Ishikawa (cell line): ENCODE measurements at regions not wholly inside any gene's neighbourhood (a gene's known extent, or its start where the extent isn't known, plus 50 kb on each side); places are given as distances from the start of the nearest gene placed in this dataset.

Experiments
- CEBPB ChIP-seq: IDR thresholded peaks from 2 replicates; pipeline ENCODE4 v1.6.1; 2012
- TCF12 ChIP-seq: IDR thresholded peaks from 2 replicates; pipeline ENCODE4 v1.6.1; 2012; ENCODE audit warnings: low read depth
- TF ChIP-seq, protein P1 (sequence below): IDR thresholded peaks from 2 replicates; pipeline ENCODE4 v1.6.1; 2012; ENCODE audit warnings: low read depth, mild to moderate bottlenecking

DNA sequence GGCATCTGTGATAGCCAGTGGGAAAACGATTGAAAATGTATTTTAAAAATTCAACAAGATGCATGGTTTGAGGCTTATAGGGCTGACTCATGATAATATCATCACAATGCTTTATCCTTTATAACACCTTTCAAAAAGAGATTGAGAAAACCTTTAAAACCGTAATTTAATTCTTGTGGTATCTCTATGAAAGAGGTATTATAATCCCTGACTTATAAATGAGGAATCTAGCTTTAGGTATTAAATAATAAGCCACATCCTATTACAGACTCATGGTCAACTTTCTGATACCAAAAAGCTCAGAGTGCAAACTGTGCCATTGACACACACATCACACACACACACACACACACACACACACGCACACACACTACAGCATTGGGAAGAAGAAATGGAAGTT lies 134.6 kb upstream of the RAB12 start:
- TF ChIP-seq, protein P1, sequence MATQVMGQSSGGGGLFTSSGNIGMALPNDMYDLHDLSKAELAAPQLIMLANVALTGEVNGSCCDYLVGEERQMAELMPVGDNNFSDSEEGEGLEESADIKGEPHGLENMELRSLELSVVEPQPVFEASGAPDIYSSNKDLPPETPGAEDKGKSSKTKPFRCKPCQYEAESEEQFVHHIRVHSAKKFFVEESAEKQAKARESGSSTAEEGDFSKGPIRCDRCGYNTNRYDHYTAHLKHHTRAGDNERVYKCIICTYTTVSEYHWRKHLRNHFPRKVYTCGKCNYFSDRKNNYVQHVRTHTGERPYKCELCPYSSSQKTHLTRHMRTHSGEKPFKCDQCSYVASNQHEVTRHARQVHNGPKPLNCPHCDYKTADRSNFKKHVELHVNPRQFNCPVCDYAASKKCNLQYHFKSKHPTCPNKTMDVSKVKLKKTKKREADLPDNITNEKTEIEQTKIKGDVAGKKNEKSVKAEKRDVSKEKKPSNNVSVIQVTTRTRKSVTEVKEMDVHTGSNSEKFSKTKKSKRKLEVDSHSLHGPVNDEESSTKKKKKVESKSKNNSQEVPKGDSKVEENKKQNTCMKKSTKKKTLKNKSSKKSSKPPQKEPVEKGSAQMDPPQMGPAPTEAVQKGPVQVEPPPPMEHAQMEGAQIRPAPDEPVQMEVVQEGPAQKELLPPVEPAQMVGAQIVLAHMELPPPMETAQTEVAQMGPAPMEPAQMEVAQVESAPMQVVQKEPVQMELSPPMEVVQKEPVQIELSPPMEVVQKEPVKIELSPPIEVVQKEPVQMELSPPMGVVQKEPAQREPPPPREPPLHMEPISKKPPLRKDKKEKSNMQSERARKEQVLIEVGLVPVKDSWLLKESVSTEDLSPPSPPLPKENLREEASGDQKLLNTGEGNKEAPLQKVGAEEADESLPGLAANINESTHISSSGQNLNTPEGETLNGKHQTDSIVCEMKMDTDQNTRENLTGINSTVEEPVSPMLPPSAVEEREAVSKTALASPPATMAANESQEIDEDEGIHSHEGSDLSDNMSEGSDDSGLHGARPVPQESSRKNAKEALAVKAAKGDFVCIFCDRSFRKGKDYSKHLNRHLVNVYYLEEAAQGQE = no peak
- TF ChIP-seq CEBPB (no peak), TCF12 (no peak)
